Glutamatergic neuron (in vitro differentiated cells): ENCODE measurements at regions not wholly inside any gene's neighbourhood (a gene's known extent, or its start where the extent isn't known, plus 50 kb on each side); places are given as distances from the start of the nearest gene placed in this dataset.

Experiments
- DNase-seq: peaks from one replicate; pipeline ENCODE4 v3.0.0; 2022
- H3K27ac Mint-ChIP-seq: one replicate; pipeline ENCODE4 v1.8.0; 2020; ENCODE audit warnings: mild to moderate bottlenecking, mixed read lengths, inconsistent platforms; ENCODE audit not compliant: unreplicated experiment
- H3K27me3 Mint-ChIP-seq: one replicate; pipeline ENCODE4 v1.8.0; 2020; ENCODE audit warnings: mild to moderate bottlenecking, moderate library complexity, mixed read lengths, inconsistent platforms; ENCODE audit not compliant: unreplicated experiment
- H3K36me3 Mint-ChIP-seq: one replicate; pipeline ENCODE4 v1.8.0; 2020; ENCODE audit warnings: mild to moderate bottlenecking, mixed read lengths, inconsistent platforms; ENCODE audit not compliant: unreplicated experiment
- H3K4me1 Mint-ChIP-seq: one replicate; pipeline ENCODE4 v1.8.0; 2020; ENCODE audit warnings: mild to moderate bottlenecking, low read depth, mixed read lengths, inconsistent platforms; ENCODE audit not compliant: unreplicated experiment
- H3K4me3 Mint-ChIP-seq: one replicate; pipeline ENCODE4 v1.8.0; 2020; ENCODE audit warnings: mild to moderate bottlenecking, mixed read lengths, inconsistent platforms; ENCODE audit not compliant: unreplicated experiment
- H3K9me3 Mint-ChIP-seq: one replicate; pipeline ENCODE4 v1.8.0; 2020; ENCODE audit warnings: mild to moderate bottlenecking, moderate library complexity, mixed read lengths, inconsistent platforms; ENCODE audit not compliant: unreplicated experiment
- TF ChIP-seq, protein P1 (sequence below): fragments of 200-600 bp; sonication (generic); IDR thresholded peaks from one replicate; pipeline ENCODE4 v1.5.0; 2021; ENCODE audit not compliant: partially characterized antibody, unreplicated experiment

DNA sequence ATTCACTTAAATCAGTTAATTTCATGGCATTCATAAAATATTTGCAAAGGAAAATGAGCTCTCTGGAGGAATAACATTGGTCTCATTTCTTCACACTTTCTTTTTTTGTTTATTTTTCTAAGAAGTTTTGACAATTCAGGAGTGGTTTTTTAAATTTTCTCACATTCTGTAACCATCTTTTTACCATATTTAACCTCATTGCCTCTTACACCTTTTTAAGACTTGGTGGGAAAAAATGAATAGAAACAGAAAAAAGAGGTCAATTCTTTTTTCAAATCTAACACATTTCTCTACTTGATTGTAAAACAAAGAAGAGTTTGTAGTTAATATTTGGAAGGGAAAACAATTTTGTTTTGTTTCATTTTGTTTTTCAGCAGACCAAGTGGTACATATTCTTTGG is 1034.7 kb upstream of the RAG2 start:
- Mint-ChIP-seq H3K27me3 (peaks cover 1% of the 10 kb centered on the region), H3K4me1 (no peaks in the 10 kb centered on the region), H3K4me3 (no peak overlapping the region), H3K27ac (no peak overlapping the region), H3K9me3 (no peaks in the 10 kb centered on the region), H3K36me3 (no peaks in the 10 kb centered on the region)
- DNase-seq = no peak
- TF ChIP-seq, protein P1, sequence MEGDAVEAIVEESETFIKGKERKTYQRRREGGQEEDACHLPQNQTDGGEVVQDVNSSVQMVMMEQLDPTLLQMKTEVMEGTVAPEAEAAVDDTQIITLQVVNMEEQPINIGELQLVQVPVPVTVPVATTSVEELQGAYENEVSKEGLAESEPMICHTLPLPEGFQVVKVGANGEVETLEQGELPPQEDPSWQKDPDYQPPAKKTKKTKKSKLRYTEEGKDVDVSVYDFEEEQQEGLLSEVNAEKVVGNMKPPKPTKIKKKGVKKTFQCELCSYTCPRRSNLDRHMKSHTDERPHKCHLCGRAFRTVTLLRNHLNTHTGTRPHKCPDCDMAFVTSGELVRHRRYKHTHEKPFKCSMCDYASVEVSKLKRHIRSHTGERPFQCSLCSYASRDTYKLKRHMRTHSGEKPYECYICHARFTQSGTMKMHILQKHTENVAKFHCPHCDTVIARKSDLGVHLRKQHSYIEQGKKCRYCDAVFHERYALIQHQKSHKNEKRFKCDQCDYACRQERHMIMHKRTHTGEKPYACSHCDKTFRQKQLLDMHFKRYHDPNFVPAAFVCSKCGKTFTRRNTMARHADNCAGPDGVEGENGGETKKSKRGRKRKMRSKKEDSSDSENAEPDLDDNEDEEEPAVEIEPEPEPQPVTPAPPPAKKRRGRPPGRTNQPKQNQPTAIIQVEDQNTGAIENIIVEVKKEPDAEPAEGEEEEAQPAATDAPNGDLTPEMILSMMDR = no peak

- no peaks in the 10 kb centered on the region for H3K36me3 Mint-ChIP-seq
- H3K4me1 Mint-ChIP-seq = no peaks in the 10 kb centered on the region
- no peak overlapping the region for H3K27ac Mint-ChIP-seq
- peaks cover 1% of the 10 kb centered on the region for H3K27me3 Mint-ChIP-seq
- H3K4me3 Mint-ChIP-seq = no peak overlapping the region
- TF ChIP-seq, protein P1 = no peak
- no peak for DNase-seq
- H3K9me3 Mint-ChIP-seq = no peaks in the 10 kb centered on the region
Measured at GRCh38 chr11:37630866-37631265, 1032.8 kb upstream of the RAG2 start.

DNA sequence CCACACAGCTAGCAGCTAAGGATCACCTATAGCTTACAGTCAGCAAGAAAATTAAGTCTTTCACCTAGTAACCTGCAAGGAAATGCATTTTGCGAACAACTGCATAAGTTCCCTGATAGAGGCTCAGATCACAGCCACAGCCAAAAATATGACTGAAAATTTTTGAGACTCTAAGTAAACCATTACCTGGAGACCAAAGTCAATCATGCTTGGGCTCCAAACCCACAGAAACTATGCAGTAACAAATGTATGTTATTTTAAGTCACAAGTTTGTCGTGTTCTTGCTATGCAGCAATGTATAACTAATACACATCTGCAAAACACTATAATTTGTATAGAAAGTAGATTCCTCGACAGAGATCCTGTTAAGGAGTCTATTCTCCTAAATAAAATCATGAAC is 1025.7 kb upstream of the RAG2 start:
- no peaks in the 10 kb centered on the region for H3K36me3 Mint-ChIP-seq
- H3K27me3 Mint-ChIP-seq = no peaks in the 10 kb centered on the region
- DNase-seq = no peak
- H3K27ac Mint-ChIP-seq = no peak overlapping the region
- TF ChIP-seq, protein P1 = no peak
- H3K9me3 Mint-ChIP-seq = peaks cover 2% of the 10 kb centered on the region
- H3K4me3 Mint-ChIP-seq = no peak overlapping the region
- no peaks in the 10 kb centered on the region for H3K4me1 Mint-ChIP-seq

- TF ChIP-seq, protein P1 = no peak
- DNase-seq = no peak
- H3K4me1 Mint-ChIP-seq = no peaks in the 10 kb centered on the region
- H3K27me3 Mint-ChIP-seq = no peaks in the 10 kb centered on the region
- no peak overlapping the region for H3K4me3 Mint-ChIP-seq
- no peak overlapping the region for H3K27ac Mint-ChIP-seq
- H3K9me3 Mint-ChIP-seq = peaks cover 2% of the 10 kb centered on the region
- no peaks in the 10 kb centered on the region for H3K36me3 Mint-ChIP-seq
Measured at GRCh38 chr11:37621662-37622061, 1023.6 kb upstream of the RAG2 start.

DNA sequence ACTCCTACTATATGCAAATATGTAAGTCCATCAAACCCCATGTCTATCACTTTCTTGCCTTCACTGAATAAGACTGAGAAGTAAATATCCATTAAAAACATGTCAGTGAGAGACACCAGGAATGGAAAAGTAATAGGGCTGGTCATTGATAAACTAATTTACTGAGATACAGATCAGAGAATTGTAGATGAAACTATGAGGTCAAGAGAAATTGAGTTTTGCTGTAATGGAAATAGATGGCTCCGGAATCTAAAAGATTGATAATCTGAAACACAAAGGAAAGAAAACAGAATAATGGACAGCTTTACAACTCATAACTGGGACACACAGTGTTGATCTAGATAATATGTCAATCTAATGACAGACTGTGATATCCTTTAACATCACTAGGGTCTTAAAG is 1018.3 kb upstream of the RAG2 start:
- Mint-ChIP-seq H3K4me1 (peaks cover 4% of the 10 kb centered on the region), H3K4me3 (no peak overlapping the region), H3K9me3 (peaks cover 2% of the 10 kb centered on the region), H3K27me3 (no peaks in the 10 kb centered on the region), H3K27ac (no peak overlapping the region), H3K36me3 (no peaks in the 10 kb centered on the region)
- TF ChIP-seq, protein P1 = no peak
- DNase-seq = no peak
